Uterus (tissue), 2 donors: ENCODE measurements at regions not wholly inside any gene's neighbourhood (a gene's known extent, or its start where the extent isn't known, plus 50 kb on each side); places are given as distances from the start of the nearest gene placed in this dataset.

Source experiments
- POLR2A ChIP-seq, 2 donors: fragments of 450-650 bp; IDR thresholded peaks; one replicate each; pipeline ENCODE4 v1.6.1; 2016; ENCODE audit warnings: antibody characterized with exemption in 2 of 2, mild to moderate bottlenecking in 1 of 2, moderate library complexity in 1 of 2
- TF ChIP-seq, protein P1 (sequence below), 4 experiments: fragments of 200-600 bp in 2 of 4; fragments of 450-650 bp in 2 of 4; sonication (generic) in 2 of 4; IDR thresholded peaks; one replicate each; pipeline ENCODE4 v1.5.1; 2016 to 2019; ENCODE audit warnings: antibody characterized with exemption in 4 of 4, mild to moderate bottlenecking in 2 of 4, moderate library complexity in 1 of 4

- TF ChIP-seq, protein P1, sequence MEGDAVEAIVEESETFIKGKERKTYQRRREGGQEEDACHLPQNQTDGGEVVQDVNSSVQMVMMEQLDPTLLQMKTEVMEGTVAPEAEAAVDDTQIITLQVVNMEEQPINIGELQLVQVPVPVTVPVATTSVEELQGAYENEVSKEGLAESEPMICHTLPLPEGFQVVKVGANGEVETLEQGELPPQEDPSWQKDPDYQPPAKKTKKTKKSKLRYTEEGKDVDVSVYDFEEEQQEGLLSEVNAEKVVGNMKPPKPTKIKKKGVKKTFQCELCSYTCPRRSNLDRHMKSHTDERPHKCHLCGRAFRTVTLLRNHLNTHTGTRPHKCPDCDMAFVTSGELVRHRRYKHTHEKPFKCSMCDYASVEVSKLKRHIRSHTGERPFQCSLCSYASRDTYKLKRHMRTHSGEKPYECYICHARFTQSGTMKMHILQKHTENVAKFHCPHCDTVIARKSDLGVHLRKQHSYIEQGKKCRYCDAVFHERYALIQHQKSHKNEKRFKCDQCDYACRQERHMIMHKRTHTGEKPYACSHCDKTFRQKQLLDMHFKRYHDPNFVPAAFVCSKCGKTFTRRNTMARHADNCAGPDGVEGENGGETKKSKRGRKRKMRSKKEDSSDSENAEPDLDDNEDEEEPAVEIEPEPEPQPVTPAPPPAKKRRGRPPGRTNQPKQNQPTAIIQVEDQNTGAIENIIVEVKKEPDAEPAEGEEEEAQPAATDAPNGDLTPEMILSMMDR (IDR thresholded peaks at IDR 0.05) = no peak
- no peak for TF ChIP-seq POLR2A (IDR thresholded peaks at IDR 0.05)
Observed at GRCh38 chr15:96535148-96535547, 204.6 kb downstream of the NR2F2 start.
